Mucosa of rectum (tissue), 2 donors: ENCODE measurements at regions not wholly inside any gene's neighbourhood (a gene's known extent, or its start where the extent isn't known, plus 50 kb on each side); places are given as distances from the start of the nearest gene placed in this dataset.
"Not testable (repeated sequence)": the region's sequence is repeated elsewhere in the genome, so short reads cannot be mapped to it uniquely, and the experiment has no call there.

Experiments
- H3K27ac ChIP-seq, 2 donors: one replicate each; pipeline ENCODE4 v1.7.0; 2013; ENCODE audit warnings: inconsistent platforms in 2 of 2, low read depth in 2 of 2, low read length in 2 of 2
- H3K27me3 ChIP-seq, 2 donors: one replicate each; pipeline ENCODE4 v1.7.0; 2013; ENCODE audit warnings: low read length in 2 of 2; ENCODE audit not compliant: control insufficient read depth in 2 of 2, insufficient read depth in 2 of 2
- H3K36me3 ChIP-seq, 2 donors: one replicate each; pipeline ENCODE4 v1.7.0; 2013; ENCODE audit warnings: low read length in 2 of 2; ENCODE audit not compliant: control insufficient read depth in 2 of 2, insufficient read depth in 2 of 2
- H3K4me1 ChIP-seq, 2 donors: one replicate each; pipeline ENCODE4 v1.7.0; 2013; ENCODE audit warnings: low read length in 2 of 2, mild to moderate bottlenecking in 1 of 2; ENCODE audit not compliant: control insufficient read depth in 2 of 2, insufficient read depth in 2 of 2
- H3K4me3 ChIP-seq, 2 donors: one replicate each; pipeline ENCODE4 v1.7.0; 2013; ENCODE audit warnings: low read length in 2 of 2
- H3K9ac ChIP-seq, 2 donors: one replicate each; pipeline ENCODE4 v1.7.0; 2013; ENCODE audit warnings: low read length in 2 of 2, low read depth in 1 of 2, mild to moderate bottlenecking in 1 of 2
- H3K9me3 ChIP-seq, 2 donors: one replicate each; pipeline ENCODE4 v1.7.0; 2013; ENCODE audit warnings: low read length in 2 of 2; ENCODE audit not compliant: control insufficient read depth in 2 of 2
- donor health status: healthy.
- donor health status: Normal muscosa, but diverticular disease.

DNA sequence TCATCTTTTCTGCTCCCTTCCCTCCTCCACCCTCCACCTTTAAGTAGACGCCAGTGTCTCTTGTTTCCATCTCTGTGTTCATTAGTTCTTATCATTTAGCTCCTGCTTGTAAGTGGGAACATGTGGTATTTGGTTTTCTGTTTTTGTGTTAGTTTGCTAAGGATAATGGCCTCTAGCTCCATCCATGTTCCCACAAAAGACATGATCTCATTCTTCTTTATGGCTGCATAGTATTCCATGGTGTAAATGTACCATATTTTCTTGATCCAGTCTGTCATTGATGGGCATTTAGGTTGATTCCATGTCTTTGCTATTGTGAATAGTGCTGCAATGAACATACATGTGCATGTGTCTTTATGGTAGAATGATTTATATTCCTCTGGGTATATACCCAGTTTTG is 236.5 kb downstream of the SOCS6 start:
- not testable (repeated sequence) for H3K27ac ChIP-seq, H3K9me3 ChIP-seq, H3K4me3 ChIP-seq, H3K4me1 ChIP-seq, H3K9ac ChIP-seq, H3K27me3 ChIP-seq, H3K36me3 ChIP-seq

DNA sequence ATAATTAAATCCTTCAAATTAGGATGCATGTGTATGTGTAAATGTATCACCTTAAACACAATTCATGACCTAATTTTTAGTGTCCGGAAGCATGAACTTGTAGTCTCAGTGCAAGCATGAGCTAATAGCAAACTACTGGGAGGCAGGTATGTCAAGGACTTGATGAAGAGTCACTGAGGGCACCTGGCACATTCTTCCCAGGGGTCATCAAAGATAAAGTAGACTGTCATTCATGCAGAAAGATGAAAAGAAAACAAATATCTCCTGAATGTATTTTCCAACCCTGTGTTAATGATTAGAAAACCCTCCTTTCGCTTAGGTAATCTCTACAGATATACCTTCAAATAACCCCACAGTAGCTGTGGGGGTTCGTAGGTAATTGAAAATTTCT is 234.9 kb downstream of the SOCS6 start:
- Histone ChIP-seq H3K36me3 (no peaks in the 10 kb centered on the region), H3K4me3 (no peak overlapping the region), H3K4me1 (no peaks in the 10 kb centered on the region), H3K27me3 (no peaks in the 10 kb centered on the region), H3K9me3 (no peaks in the 10 kb centered on the region), H3K27ac (no peak overlapping the region), H3K9ac (no peak overlapping the region)

DNA sequence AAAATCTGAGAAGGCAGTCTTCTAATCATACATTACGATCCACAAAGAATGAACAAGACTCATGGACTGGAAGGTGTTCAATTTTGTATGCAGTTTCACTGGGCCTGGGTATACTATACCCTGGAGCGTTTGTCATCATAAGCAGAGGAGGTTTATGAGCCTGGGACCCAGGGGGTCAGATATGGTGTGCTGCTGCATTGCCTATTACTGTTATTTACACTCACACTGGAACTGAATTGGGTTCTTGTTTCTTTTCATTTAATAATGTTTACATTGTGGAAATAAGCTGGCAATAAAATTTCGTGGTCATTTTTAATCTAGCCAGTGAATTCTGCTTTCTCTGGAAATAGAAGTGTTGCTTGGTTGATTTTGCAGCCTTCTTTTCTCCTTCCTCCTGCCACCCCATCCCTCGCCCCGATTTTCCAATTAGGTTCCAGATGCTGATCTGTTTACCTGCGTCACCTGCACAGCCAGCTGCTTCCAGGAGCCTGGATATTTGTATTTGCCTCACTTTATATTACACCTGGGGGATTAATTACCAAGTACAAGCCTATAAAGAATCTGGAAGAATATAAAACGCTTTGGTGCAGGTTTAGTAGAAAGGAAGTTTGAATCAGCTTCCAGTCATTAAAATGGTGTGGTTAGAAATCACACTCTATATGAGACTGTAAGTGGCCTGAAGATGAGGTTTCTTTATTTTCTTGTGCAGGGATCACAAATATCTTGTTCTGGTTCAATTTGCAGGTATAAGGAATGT is 234.4 kb downstream of the SOCS6 start:
- H3K27me3 ChIP-seq, result no peaks in the 10 kb centered on the region
- no peak overlapping the region for H3K9ac ChIP-seq
- H3K4me1 ChIP-seq, result no peaks in the 10 kb centered on the region
- no peak overlapping the region for H3K4me3 ChIP-seq
- H3K36me3 ChIP-seq, result no peaks in the 10 kb centered on the region
- no peaks in the 10 kb centered on the region for H3K9me3 ChIP-seq
- H3K27ac ChIP-seq, result no peak overlapping the region

DNA sequence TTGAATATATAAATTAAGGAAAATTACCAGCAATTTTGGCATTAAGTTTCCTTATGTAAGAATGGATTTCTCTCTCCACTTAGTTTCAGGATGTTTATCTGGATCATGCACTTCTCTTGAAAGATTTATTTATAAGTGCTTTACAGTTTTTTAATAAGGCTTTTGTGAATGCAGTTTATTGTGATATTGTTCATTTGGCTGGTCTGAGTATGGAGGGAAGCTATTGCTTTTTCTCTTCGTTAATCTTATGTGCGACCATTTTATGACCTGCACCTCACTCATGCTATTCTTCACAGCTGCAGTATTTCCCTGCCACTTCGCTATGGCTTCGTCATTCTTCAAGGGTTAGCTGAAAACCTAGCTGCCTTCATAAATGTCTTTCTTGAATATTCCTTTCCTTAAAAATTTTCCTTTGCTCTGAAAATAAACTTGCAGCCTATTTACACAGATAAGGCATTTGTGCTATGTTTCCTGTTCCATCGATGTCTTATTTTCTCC is 233.4 kb downstream of the SOCS6 start:
- Histone ChIP-seq H3K27ac (no peak overlapping the region), H3K27me3 (no peaks in the 10 kb centered on the region), H3K36me3 (no peaks in the 10 kb centered on the region), H3K9me3 (no peaks in the 10 kb centered on the region), H3K9ac (no peak overlapping the region), H3K4me1 (no peaks in the 10 kb centered on the region), H3K4me3 (no peak overlapping the region)

DNA sequence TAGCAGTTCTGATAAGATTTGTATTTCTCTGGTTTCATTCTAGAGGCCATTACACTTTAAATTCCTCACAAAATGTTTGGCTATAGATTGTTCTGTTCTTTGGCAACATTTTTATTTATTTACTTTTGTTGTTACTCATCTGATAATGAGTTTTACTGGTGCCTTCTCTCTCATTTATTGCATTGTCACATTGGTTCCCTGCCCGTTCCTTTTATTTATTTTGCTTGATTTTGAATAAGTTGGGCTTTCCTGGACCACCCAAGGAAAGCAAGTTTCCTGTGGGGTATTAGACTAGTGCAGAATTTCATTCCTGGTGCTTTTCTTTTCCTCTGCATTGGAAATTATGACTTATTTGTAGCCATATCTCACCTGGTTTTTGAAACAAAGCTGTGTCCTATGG is 232.0 kb downstream of the SOCS6 start:
- Histone ChIP-seq H3K9me3 (no peaks in the 10 kb centered on the region), H3K4me3 (no peak overlapping the region), H3K36me3 (no peaks in the 10 kb centered on the region), H3K27me3 (no peaks in the 10 kb centered on the region), H3K4me1 (no peaks in the 10 kb centered on the region), H3K27ac (no peak overlapping the region), H3K9ac (no peak overlapping the region)

DNA sequence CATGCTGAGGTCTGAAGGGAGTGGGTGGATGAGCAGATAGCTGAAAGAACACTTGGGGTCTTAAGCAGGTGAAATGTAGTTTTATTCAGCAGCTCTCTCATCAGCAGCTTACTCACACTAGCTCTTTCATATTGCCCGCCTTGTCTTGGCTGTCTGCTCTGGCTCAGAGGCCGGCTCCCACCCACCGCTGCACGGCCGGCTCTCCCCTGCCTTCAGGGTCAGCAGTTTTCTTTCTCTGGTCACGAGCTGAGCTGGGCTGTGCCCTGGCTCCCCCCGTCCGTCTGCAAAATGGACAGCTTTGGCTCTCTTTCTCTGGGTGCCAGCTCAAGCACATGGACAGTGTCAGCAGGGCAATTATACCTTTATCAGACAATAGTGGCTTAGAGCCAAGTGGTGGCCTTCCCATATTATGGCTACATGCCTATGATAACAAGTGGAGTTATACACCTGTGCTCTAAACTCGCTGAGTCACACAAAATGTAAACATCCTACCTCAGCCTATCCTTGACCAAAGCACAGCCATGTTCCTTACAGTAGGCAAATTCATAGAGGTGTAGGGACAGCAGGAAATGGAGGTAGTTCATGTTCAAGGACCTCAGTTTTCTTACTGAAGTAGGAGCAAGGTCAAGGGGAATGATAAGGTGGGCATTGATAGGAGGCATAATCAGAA is 224.8 kb downstream of the SOCS6 start:
- no peaks in the 10 kb centered on the region for H3K4me1 ChIP-seq
- H3K27ac ChIP-seq, result no peak overlapping the region
- no peaks in the 10 kb centered on the region for H3K27me3 ChIP-seq
- no peaks in the 10 kb centered on the region for H3K36me3 ChIP-seq
- H3K9ac ChIP-seq, result no peak overlapping the region
- no peaks in the 10 kb centered on the region for H3K9me3 ChIP-seq
- no peak overlapping the region for H3K4me3 ChIP-seq

DNA sequence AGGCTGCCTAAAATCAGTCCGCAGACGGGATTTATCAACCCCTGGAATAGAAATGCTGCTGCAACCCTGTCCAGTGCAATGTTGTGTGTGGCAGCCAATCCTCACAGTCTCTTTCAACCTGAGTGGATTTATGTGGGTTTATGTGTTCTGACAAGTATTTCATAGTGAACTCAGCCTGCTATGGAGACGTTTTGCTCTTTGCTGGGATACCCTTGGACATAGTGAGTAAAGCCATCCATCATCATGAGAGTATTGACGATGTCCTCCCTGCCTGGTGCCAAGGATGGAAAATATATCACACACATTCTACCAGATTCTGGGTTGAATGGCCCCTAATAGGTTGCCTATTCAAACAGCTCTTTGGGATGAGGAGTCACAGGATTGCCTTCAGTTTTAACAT is 219.1 kb downstream of the SOCS6 start:
- Histone ChIP-seq H3K4me1 (no peaks in the 10 kb centered on the region), H3K4me3 (no peak overlapping the region), H3K27me3 (no peaks in the 10 kb centered on the region), H3K9me3 (no peaks in the 10 kb centered on the region), H3K27ac (no peak overlapping the region), H3K36me3 (no peaks in the 10 kb centered on the region), H3K9ac (no peak overlapping the region)

DNA sequence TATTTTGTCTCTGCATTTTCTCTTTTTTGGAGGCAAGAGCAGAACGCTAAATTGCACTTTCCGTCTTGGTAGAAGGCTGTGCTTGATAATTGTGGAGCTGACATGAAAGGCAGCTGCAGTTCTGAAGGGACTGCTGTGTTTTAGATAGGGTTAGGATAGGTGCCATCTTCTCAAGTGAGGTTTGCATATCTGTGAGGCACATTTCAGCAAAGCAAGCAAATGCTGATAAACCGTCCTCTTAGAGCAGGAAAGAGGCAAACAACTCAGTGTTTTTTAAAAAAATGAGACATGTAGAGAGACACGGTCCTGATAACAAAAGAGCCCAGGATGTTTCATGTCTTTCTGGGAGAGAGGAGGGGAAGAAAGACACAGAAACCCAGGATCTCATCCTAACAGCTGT is 217.7 kb downstream of the SOCS6 start:
- Histone ChIP-seq H3K4me3 (no peak overlapping the region), H3K27me3 (no peaks in the 10 kb centered on the region), H3K9ac (no peak overlapping the region), H3K36me3 (no peaks in the 10 kb centered on the region), H3K27ac (no peak overlapping the region), H3K9me3 (no peaks in the 10 kb centered on the region), H3K4me1 (no peaks in the 10 kb centered on the region)

DNA sequence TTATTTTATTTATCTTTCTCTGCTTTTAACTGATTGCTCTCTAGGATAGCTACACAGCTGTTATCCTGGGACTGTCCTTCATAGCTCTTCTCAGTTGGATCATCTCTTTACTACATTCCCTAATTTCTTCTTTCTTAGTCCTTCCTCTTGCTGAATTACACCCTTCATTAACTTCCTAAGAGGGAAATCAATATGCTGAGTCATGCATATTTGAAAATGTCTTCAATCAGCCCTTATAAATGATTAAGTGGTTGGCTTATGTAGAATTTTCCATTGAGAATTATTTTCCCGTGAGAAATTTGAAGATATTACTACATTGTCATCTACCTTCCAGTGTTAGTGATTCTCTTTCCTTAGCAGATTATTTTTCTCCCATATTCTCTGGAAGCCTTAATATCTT is 214.2 kb downstream of the SOCS6 start:
- H3K27ac ChIP-seq, result no peak overlapping the region
- no peaks in the 10 kb centered on the region for H3K36me3 ChIP-seq
- H3K4me3 ChIP-seq, result no peak overlapping the region
- H3K4me1 ChIP-seq, result no peaks in the 10 kb centered on the region
- no peak overlapping the region for H3K9ac ChIP-seq
- H3K27me3 ChIP-seq, result no peaks in the 10 kb centered on the region
- no peaks in the 10 kb centered on the region for H3K9me3 ChIP-seq

DNA sequence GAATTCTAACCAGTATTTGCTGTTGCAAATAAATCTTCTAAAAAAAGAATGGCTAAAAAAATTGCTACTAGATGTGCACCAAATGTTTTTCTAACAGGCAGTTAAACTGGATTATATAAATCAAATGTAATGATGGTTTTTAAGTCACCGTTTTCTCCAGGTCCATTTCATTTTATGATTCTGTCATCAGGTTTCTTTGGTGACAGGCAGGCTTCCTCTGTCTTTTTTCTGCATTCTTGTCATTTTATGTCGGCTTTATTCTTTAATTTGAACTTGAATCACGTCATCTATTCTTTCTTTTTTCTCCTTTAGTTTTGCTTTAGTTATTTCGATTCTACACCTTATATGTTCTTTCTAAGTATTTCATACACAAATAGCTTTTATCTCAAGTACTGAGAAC is 212.5 kb downstream of the SOCS6 start:
- H3K9me3 ChIP-seq, result no peaks in the 10 kb centered on the region
- no peaks in the 10 kb centered on the region for H3K27me3 ChIP-seq
- H3K4me3 ChIP-seq, result no peak overlapping the region
- no peak overlapping the region for H3K9ac ChIP-seq
- no peaks in the 10 kb centered on the region for H3K36me3 ChIP-seq
- H3K27ac ChIP-seq, result no peak overlapping the region
- no peaks in the 10 kb centered on the region for H3K4me1 ChIP-seq
